Choroid plexus epithelial cell (primary cell): ENCODE measurements at regions not wholly inside any gene's neighbourhood (a gene's known extent, or its start where the extent isn't known, plus 50 kb on each side); places are given as distances from the start of the nearest gene placed in this dataset.

Source experiments
- DNase-seq: peaks from one replicate; pipeline ENCODE4 v3.0.0-alpha.2; 2010; ENCODE audit warnings: low read depth
- H3K4me3 ChIP-seq: 2 replicates; pipeline ENCODE4 v1.5.1; 2011; ENCODE audit warnings: low read depth, mild to moderate bottlenecking, control low read depth, low read length, moderate library complexity
- TF ChIP-seq, protein P1 (sequence below): conservative IDR thresholded peaks from 2 replicates; pipeline ENCODE4 v1.5.1; 2011; ENCODE audit warnings: low read depth, mild to moderate bottlenecking, control low read depth, inconsistent platforms, low read length, moderate library complexity

GRCh38 chr6:9365378-9365777 is 930.0 kb upstream of the SLC35B3 start:
- no peak overlapping the region for H3K4me3 ChIP-seq
- DNase-seq = no peak
- TF ChIP-seq, protein P1, sequence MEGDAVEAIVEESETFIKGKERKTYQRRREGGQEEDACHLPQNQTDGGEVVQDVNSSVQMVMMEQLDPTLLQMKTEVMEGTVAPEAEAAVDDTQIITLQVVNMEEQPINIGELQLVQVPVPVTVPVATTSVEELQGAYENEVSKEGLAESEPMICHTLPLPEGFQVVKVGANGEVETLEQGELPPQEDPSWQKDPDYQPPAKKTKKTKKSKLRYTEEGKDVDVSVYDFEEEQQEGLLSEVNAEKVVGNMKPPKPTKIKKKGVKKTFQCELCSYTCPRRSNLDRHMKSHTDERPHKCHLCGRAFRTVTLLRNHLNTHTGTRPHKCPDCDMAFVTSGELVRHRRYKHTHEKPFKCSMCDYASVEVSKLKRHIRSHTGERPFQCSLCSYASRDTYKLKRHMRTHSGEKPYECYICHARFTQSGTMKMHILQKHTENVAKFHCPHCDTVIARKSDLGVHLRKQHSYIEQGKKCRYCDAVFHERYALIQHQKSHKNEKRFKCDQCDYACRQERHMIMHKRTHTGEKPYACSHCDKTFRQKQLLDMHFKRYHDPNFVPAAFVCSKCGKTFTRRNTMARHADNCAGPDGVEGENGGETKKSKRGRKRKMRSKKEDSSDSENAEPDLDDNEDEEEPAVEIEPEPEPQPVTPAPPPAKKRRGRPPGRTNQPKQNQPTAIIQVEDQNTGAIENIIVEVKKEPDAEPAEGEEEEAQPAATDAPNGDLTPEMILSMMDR = no peak

DNA sequence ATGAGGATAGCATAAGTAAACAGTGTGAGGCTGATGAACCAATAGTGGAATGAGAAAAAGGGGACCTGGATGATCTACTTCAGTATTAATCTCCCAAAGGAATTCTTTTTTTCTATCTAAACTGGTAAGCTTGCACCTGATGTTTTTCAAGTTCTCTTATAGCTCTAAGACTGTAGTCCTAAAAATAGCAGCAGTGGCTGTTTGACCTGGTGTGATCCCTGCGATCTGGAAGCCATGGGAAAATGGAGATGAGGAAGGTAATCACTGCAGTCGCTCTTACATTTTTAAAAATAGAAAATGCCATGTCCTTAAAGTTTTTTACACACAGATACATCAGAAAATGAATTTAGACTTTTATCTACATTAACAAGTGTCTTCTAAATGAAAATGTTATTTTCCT is 926.4 kb upstream of the SLC35B3 start:
- TF ChIP-seq, protein P1 = no peak
- DNase-seq = no peak

DNA sequence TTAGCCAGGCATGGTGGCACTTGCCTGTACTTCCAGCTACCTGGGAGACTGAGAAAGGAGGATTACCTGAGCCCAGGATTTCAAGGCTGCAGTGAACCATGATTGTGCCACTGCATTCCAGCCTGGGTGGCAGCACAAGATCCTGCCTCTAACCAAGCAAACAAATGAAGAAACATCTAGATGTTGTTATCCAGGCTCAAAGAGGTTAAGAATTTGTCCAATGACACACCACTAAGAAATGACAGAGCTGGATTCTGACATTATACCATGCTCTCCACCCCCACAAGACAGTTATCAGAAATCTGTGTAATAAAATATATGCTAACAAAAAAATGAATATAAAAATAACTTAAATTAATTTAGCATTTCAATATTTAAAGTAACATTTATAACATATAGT is 925.5 kb upstream of the SLC35B3 start:
- TF ChIP-seq, protein P1 = no peak
- DNase-seq = peak; percentile 3
- no peak overlapping the region for H3K4me3 ChIP-seq

More for the DNA sequence above, 926.4 kb upstream of the SLC35B3 start:
- no peak overlapping the region for H3K4me3 ChIP-seq

DNA sequence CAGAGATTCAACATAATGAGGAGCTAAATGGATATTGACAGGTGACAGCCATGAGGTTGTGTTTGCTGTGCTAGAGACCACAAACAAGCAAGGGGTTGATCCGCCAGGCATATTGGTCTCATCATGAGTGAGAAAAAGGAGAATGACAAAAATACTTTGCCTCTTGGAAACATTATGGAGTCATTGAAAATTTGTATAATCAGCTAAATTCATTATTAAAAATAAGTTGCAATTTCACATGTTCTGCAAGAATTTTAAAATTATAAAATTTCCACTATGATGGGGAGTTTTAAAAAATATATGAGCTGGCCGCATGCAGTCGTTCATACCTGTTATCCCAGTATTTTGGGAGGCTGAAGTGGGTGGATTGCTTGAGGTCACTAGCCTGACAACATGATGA is 912.3 kb upstream of the SLC35B3 start:
- TF ChIP-seq, protein P1 = no peak
- H3K4me3 ChIP-seq = no peak overlapping the region
- no peak for DNase-seq

DNA sequence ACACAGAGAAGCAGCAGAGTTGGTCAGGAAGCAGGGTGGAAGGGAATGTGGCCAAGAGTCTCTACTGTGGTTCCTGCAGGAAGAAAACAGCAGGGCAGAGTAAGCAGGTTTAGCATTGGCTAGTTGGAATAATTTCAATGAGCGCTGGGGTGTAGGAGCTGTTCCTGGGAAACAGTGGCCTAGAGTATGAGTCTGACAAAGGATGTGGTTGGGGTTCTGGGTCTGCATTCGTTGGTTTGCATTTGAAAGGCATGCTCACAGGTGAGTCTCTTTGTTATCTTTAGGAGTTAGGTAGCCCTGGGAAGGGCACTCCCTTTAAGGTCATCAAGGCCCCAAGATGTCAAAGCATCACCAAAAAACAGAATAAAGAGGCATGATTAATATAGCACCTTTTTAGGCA is 911.6 kb upstream of the SLC35B3 start:
- TF ChIP-seq, protein P1 = no peak
- H3K4me3 ChIP-seq = no peak overlapping the region
- DNase-seq = no peak

DNA sequence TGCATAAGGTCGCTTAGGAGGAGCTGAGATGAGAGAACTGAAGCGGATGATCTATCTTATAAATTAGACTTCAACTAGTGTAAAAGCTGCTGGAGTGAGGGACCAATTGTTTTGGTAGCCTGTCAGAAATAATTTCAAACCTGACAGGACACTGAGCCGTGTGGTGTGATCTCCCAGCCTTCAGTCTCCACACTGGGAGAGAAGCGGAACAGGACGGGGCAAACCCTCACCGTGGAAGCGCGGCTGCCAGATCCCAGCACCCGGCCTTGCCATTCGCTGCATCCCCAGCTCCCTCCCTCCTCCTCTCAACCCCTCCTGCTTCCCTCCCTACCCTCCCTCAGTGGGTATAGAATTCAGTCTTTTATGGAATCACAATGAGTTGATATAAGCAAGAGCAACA is 900.1 kb upstream of the SLC35B3 start:
- no peak for DNase-seq
- no peak overlapping the region for H3K4me3 ChIP-seq
- TF ChIP-seq, protein P1 = no peak

- peak; percentile 8 for DNase-seq
- TF ChIP-seq, protein P1 = no peak
- no peak overlapping the region for H3K4me3 ChIP-seq
Measured at GRCh38 chr6:9334979-9335378, 899.6 kb upstream of the SLC35B3 start.
